HG02970 (cell line): ENCODE measurements at regions not wholly inside any gene's neighbourhood (a gene's known extent, or its start where the extent isn't known, plus 50 kb on each side); places are given as distances from the start of the nearest gene placed in this dataset.
A peak's percentile ranks its signal among the peaks of the same experiment; 100 is the strongest.
"Not testable (repeated sequence)": the region's sequence is repeated elsewhere in the genome, so short reads cannot be mapped to it uniquely, and the experiment has no call there.

ENCODE experiments used
- ATAC-seq: cut with Tn5 transposase; IDR thresholded peaks from one replicate; pipeline ENCODE4 v1.9.1; 2021; ENCODE audit warnings: mild to moderate bottlenecking, moderate library complexity, moderate number of reproducible peaks; ENCODE audit not compliant: unreplicated experiment, low FRiP score

GRCh38 chr3:182305881-182306665 is 487.2 kb upstream of the ATP11B start:
- no peak for ATAC-seq

- no peak for ATAC-seq
Observed at GRCh38 chr3:182308328-182308727, 485.0 kb upstream of the ATP11B start.

- ATAC-seq: no peak
Observed at GRCh38 chr3:182309120-182309519, 484.2 kb upstream of the ATP11B start.

GRCh38 chr3:182315313-182315712 is 478.0 kb upstream of the ATP11B start:
- ATAC-seq: no peak

- no peak for ATAC-seq
Observed at GRCh38 chr3:182323126-182323700, 470.1 kb upstream of the ATP11B start.

- no peak for ATAC-seq
Observed at GRCh38 chr3:182323898-182324297, 469.4 kb upstream of the ATP11B start.

- peak; percentile 53 for ATAC-seq
Observed at GRCh38 chr3:182325213-182325950, 467.9 kb upstream of the ATP11B start.

GRCh38 chr3:182327196-182327681 is 466.1 kb upstream of the ATP11B start:
- ATAC-seq: no peak

- no peak for ATAC-seq
Observed at GRCh38 chr3:182330646-182331045, 462.7 kb upstream of the ATP11B start.

- no peak for ATAC-seq
Observed at GRCh38 chr3:182331341-182331740, 462.0 kb upstream of the ATP11B start.

- no peak for ATAC-seq
Observed at GRCh38 chr3:182342252-182342651, 451.1 kb upstream of the ATP11B start.

- ATAC-seq: not testable (repeated sequence)
Observed at GRCh38 chr3:182344026-182344425, 449.3 kb upstream of the ATP11B start.

GRCh38 chr3:182349051-182349450 is 444.3 kb upstream of the ATP11B start:
- no peak for ATAC-seq

- no peak for ATAC-seq
Observed at GRCh38 chr3:182349951-182350517, 443.3 kb upstream of the ATP11B start.

- ATAC-seq: no peak
Observed at GRCh38 chr3:182357928-182358327, 435.4 kb upstream of the ATP11B start.

GRCh38 chr3:182364323-182364722 is 429.0 kb upstream of the ATP11B start:
- ATAC-seq: no peak

GRCh38 chr3:182364723-182365650 is 428.3 kb upstream of the ATP11B start:
- ATAC-seq: no peak

- no peak for ATAC-seq
Observed at GRCh38 chr3:182366746-182367145, 426.6 kb upstream of the ATP11B start.

GRCh38 chr3:182369861-182370260 is 423.4 kb upstream of the ATP11B start:
- ATAC-seq: no peak

GRCh38 chr3:182370949-182371348 is 422.4 kb upstream of the ATP11B start:
- no peak for ATAC-seq
